ENCODE measurements at regions not wholly inside any gene's neighbourhood (a gene's known extent, or its start where the extent isn't known, plus 50 kb on each side); places are given as distances from the start of the nearest gene placed in this dataset.
A peak's percentile ranks its signal among the peaks of the same experiment; 100 is the strongest.

DNA sequence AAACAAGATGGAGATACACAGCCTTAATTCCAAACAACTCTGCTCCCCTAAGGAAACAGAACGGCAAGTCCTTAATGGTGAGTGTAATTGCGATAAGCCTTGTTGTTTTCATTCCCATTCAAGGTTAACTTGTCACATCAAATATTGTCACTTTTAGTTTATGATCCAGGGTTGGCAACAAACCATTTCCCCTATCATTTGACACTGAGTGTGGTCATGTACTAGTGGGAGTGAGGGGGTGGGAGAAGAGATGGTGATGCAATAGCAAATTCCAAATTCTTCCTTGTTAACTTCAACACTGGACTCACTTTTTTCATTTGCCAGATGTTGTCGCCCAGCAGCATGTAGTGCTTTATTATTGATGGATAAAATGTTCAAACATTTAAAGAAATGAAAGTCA is 140.4 kb downstream of the ZNF326 start:
- no peak for TF ChIP-seq POLR2A (IDR thresholded peaks at IDR 0.05)
- TF ChIP-seq, protein P1, sequence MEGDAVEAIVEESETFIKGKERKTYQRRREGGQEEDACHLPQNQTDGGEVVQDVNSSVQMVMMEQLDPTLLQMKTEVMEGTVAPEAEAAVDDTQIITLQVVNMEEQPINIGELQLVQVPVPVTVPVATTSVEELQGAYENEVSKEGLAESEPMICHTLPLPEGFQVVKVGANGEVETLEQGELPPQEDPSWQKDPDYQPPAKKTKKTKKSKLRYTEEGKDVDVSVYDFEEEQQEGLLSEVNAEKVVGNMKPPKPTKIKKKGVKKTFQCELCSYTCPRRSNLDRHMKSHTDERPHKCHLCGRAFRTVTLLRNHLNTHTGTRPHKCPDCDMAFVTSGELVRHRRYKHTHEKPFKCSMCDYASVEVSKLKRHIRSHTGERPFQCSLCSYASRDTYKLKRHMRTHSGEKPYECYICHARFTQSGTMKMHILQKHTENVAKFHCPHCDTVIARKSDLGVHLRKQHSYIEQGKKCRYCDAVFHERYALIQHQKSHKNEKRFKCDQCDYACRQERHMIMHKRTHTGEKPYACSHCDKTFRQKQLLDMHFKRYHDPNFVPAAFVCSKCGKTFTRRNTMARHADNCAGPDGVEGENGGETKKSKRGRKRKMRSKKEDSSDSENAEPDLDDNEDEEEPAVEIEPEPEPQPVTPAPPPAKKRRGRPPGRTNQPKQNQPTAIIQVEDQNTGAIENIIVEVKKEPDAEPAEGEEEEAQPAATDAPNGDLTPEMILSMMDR (IDR thresholded peaks at IDR 0.05), result no peak
- Histone ChIP-seq H3K36me3 (replicated peaks in 1 of 2) (no peaks in the 10 kb centered on the region), H3K27me3 (no peaks in the 10 kb centered on the region), H3K9me3 (replicated peaks in 1 of 3) (peaks cover 0 to 5% (median 0%) of the 10 kb centered on the region in 3 donors), H3K27ac (no peak overlapping the region), H3K4me3 (no peak overlapping the region), H3K4me1 (replicated peaks in 1 of 2) (no peaks in the 10 kb centered on the region)
- no peak for DNase-seq
- intact Hi-C loops (cut with DNase I), result no loop called here
- WGBS, 4 donors, result 35 to 49% (median 41%) methylated on average over 3 of the region's 3 CpGs

DNA sequence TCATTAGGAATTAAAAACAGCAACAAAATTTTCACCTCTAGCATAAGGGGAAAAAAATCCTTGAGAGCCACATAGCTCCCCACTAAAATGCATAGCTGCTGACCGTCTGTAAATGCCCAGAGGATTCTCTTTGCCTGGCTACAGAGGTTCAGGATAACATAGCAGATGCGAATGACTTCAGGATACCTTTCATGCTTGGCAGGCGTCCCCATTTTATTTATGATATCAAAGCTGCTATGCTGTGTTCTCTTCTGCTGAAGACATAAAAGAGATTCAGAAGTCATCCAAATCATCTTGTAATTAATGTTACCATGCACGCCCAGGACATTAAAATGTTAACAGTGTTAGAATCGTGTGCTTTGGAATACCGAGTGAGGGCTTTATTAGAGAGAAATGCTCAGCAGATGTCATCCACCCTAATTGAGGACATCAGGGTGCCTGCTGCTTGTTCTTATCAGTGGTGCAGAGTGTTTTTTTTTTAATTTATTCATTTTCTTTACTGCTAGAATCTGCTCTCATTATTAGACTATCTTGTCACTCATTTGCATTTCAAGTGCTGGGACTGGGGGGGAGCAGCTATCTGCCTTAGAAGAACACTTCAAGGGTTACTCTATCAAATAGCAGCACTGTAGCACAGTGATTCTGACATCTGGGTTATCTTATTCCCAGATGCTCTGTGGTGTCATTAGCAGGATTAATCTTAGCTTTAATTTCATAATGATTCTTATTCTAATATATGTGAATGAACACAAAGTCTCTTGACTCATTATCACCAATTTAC is 139.5 kb downstream of the ZNF326 start:
- no peaks in the 10 kb centered on the region for H3K36me3 ChIP-seq (replicated peaks in 1 of 2)
- intact Hi-C loops (cut with DNase I), result no loop called here

DNA sequence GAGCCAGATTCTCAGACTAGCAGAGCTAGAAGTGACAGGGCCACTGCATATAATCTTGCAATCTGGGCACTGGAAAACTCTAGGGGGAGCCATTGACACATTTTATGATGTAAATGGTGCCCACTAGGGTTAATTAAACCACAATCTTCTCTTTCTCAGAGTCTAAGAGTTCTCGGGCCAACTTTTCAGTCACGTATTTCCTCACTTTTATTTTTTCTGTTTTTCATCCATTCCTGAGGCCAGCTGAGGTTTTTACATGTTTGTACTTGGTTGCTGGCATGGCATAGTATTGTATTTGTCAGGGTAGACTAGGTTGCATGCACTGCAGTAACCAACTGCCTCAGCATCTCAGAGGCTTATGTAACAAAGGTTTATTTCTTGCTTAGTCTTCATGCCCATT is 138.2 kb downstream of the ZNF326 start:
- Histone ChIP-seq H3K36me3 (replicated peaks in 1 of 2) (no peaks in the 10 kb centered on the region), H3K4me1 (replicated peaks in 1 of 2) (no peaks in the 10 kb centered on the region), H3K9me3 (replicated peaks in 1 of 3) (peaks cover 0 to 5% (median 0%) of the 10 kb centered on the region in 3 donors), H3K27me3 (no peaks in the 10 kb centered on the region), H3K4me3 (no peak overlapping the region), H3K27ac (no peak overlapping the region)
- DNase-seq, result peak in 1 of 7 donors; percentile 12
- intact Hi-C loops (cut with DNase I), result no loop called here
- 6 to 15% (median 11%) methylated on average over 2 of the region's 2 CpGs for WGBS, 4 donors
- TF ChIP-seq POLR2A (IDR thresholded peaks at IDR 0.05), result no peak
- TF ChIP-seq, protein P1 (IDR thresholded peaks at IDR 0.05), result peak in 2 of 6 experiments; percentile 19 to 27

More for the DNA sequence above, 139.5 kb downstream of the ZNF326 start:
- no peak for DNase-seq
- WGBS, 4 donors, result 51 to 56% (median 56%) methylated on average over 6 of the region's 6 CpGs
- TF ChIP-seq POLR2A (IDR thresholded peaks at IDR 0.05), result no peak
- TF ChIP-seq, protein P1 (IDR thresholded peaks at IDR 0.05), result no peak
- Histone ChIP-seq H3K27ac (no peak overlapping the region), H3K9me3 (replicated peaks in 1 of 3) (peaks cover 0 to 5% (median 0%) of the 10 kb centered on the region in 3 donors), H3K4me1 (replicated peaks in 1 of 2) (no peaks in the 10 kb centered on the region), H3K27me3 (no peaks in the 10 kb centered on the region), H3K4me3 (no peak overlapping the region)

DNA sequence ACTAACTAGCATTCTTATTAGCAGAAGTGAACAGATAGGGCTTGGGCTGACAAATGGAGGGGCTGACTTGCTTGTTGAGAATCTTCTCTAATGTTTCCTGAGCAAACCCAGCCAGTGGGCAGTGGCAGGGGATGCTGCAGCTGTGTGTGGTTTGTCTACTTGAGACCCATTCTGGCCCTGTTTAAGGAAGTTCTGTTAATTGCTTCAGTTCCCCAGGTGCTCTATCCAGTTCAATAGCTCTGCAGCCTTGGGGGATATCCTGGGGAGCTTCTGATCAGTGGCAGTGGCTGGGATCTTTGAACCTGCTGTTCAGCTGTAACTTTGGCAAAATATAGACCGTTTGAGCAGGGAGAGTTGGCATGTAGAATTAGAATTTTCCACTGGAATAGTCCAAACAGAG is 137.4 kb downstream of the ZNF326 start:
- TF ChIP-seq POLR2A (IDR thresholded peaks at IDR 0.05), result no peak
- TF ChIP-seq, protein P1 (IDR thresholded peaks at IDR 0.05), result no peak
- H3K27ac ChIP-seq, result no peak overlapping the region
- H3K27me3 ChIP-seq, result no peaks in the 10 kb centered on the region
- 32 to 53% (median 38%) methylated on average over 1 of the region's 1 CpG for WGBS, 4 donors
- no peaks in the 10 kb centered on the region for H3K36me3 ChIP-seq (replicated peaks in 1 of 2)
- no peak overlapping the region for H3K4me3 ChIP-seq
- H3K9me3 ChIP-seq (replicated peaks in 1 of 3), result peaks cover 0 to 5% (median 0%) of the 10 kb centered on the region in 3 donors
- intact Hi-C loops (cut with DNase I), result no loop called here
- no peak for DNase-seq
- H3K4me1 ChIP-seq (replicated peaks in 1 of 2), result no peaks in the 10 kb centered on the region

Data from adrenal gland (tissue), 9 donors.